G401 (cell line): ENCODE measurements at regions not wholly inside any gene's neighbourhood (a gene's known extent, or its start where the extent isn't known, plus 50 kb on each side); places are given as distances from the start of the nearest gene placed in this dataset.
"Not testable (repeated sequence)": the region's sequence is repeated elsewhere in the genome, so short reads cannot be mapped to it uniquely, and the experiment has no call there.

Experiments used
- DNase-seq: peaks from one replicate; pipeline ENCODE4 v3.0.0-alpha.2; 2015; ENCODE audit warnings: low spot score
- in situ Hi-C: cut with HindIII; loops from 2 replicates; pipeline ENCODE4 v1.10.0; 2016; ENCODE audit warnings: low sequenced_read_pairs, mixed read lengths

DNA sequence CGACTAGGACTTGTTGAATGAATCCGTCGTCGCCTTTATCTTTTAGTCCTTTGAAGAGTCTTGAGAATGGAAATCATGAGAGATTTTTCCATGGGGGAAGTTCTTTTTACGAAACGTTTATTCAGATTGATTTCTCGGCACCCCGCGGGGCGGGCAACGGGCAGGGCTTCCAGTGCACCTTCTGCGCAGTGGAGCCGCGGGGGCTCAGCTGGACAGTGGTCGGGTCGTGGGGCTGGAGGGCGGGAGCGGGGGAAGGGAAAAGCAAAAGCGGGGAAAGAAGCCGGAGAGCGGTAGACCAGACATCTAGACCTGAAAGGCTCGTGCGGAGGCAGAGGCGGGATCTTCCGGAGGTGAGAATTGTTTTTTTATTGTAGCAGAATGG lies 103.0 kb downstream of the NBPF11 start:
- in situ Hi-C loops, DNase-seq: not testable (repeated sequence)

DNA sequence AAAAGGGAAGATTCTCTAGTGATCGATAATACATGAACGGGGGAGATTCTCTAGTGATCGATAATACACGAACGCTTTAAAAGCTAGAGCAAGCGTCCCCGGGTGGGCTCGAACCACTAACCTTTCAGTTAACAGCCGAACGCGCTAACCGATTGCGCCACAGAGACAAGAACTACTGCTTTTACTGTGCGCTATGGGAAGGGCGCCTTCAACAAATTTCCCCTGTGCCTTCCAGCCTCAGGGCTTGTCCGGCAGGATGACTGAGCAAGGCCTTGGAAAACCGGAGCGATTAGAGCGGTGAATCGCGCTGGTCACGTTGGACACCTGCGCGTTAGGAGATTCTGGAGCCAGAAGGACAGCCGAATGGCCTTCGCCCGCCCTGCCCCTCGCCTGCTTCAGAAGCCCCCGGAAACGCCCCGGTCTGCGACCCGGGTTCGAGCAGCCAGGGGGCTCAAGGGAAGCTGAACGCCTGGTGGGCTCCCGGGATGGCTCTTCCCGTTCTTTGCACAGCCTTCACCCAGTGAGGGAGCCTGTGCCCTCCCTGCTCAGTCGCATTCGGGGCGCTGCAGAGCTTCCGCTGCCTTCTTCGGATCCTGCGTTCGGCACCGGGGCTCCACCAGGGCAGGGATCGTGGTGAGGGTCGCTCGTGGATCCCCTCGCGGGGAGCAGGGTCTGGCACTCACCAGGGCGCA lies 103.5 kb downstream of the NBPF11 start:
- in situ Hi-C loops: not testable (repeated sequence)
- DNase-seq: peak; percentile 30

DNA sequence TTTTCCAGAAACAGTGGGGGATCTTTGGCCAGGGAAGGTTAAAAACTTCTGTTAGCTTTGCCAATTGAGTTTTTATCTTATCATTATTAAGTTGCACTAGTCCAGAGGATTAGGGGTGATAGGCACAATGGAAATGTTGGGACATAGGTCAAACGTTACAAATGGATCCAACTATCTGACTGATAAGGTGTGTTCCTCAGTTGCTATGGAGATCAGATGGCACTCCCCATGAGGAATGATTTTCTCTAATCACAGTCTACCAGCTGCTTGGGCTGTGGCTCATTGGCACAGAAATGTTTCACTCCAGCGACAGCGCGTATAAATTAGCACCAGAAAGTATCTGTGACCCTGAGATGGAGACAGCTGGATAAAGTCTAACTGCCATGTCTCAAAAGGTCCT lies 106.2 kb downstream of the NBPF11 start:
- DNase-seq, in situ Hi-C loops: not testable (repeated sequence)

DNA sequence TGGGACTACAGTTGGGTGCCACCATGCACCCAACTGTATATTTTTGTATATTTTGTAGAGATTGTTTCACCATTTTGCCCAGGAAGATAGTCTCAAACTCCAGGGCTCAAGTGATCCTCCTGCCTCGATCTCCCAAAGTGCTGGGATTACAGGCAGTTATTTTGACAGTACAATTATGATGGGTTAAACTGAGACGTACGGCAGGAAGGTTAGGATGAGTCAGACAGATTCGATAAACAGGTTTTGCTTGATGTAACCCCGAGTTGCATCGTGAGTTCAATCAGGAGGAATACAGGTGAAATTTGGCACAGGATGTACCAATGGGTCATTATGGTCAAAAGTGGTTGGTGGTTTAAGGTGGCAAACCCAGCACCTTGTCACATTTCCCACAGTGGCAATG lies 107.6 kb downstream of the NBPF11 start:
- DNase-seq, in situ Hi-C loops: not testable (repeated sequence)
